K562 (cell line): ENCODE measurements at regions not wholly inside any gene's neighbourhood (a gene's known extent, or its start where the extent isn't known, plus 50 kb on each side); places are given as distances from the start of the nearest gene placed in this dataset.
"Not testable (repeated sequence)": the region's sequence is repeated elsewhere in the genome, so short reads cannot be mapped to it uniquely, and the experiment has no call there.

ENCODE experiments used
- ATAC-seq: fragments of 200-7000 bp; cut with Tn5 transposase; 3 replicates; pipeline ENCODE4 v1.9.1; 2020; ENCODE audit warnings: moderate library complexity
- BruUV-seq: library from RNA; stranded (reverse); fragments of 400-500 nt; replicated peaks from 2 replicates; lab custom pipeline; 2021; lab: Mats Ljungman, UMichigan
- CTCF ChIA-PET: fragments of 300-600 bp; formaldehyde crosslinking; extraction: SDS; loops from one replicate; lab custom pipeline; 2021; ENCODE audit warnings: low intra/inter-chr PET ratio; lab: Yijun Ruan, JAX
- POLR2A ChIA-PET: fragments of 300-600, 350-650 bp; sonication (Branson Sonifier 250); formaldehyde crosslinking; extraction: SDS; loops from one replicate; lab custom pipeline; 2021; ENCODE audit warnings: antibody characterized with exemption, inconsistent platforms; lab: Yijun Ruan, JAX
- DNase-seq, 4 experiments: peaks; one replicate each; pipeline versions ENCODE4 v3.0.0 to v3.0.0-alpha.2; 2011 to 2018; ENCODE audit warnings: low spot score in 3 of 4, mixed read lengths in 3 of 4; ENCODE audit errors: extremely low read depth in 1 of 4
- FAIRE-seq: peaks from 2 replicates; lab custom pipeline; 2011; peaks lifted over from hg19 to GRCh38; lab: Jason Lieb, UNC
- H2AFZ ChIP-seq: 2 replicates; pipeline ENCODE4 v1.6.0; 2011; ENCODE audit warnings: low read depth, low read length, control low read depth, inconsistent platforms
- H3K27ac ChIP-seq: fragments of 200-600 bp; 3 replicates; pipeline ENCODE4 v1.8.0; 2011; ENCODE audit warnings: low read depth, mild to moderate bottlenecking, control low read depth, inconsistent platforms, low read length, moderate library complexity, mixed read lengths; ENCODE audit errors: extremely low read depth
- H3K27me3 ChIP-seq, 2 experiments: fragments of 300-600 bp in 1 of 2; 2 replicates in 1 of 2; 3 replicates in 1 of 2; pipeline versions ENCODE4 v1.6.0 to v1.8.0; 2011; ENCODE audit warnings: inconsistent platforms in 2 of 2, low read length in 2 of 2, mild to moderate bottlenecking in 1 of 2, mixed read lengths in 1 of 2, moderate library complexity in 1 of 2; ENCODE audit not compliant: control insufficient read depth in 2 of 2, insufficient read depth in 2 of 2
- H3K36me3 ChIP-seq: fragments of 300-600 bp; 3 replicates; pipeline ENCODE4 v1.8.0; 2011; ENCODE audit warnings: mild to moderate bottlenecking, low read length, inconsistent platforms; ENCODE audit not compliant: control insufficient read depth, insufficient read depth
- H3K4me1 ChIP-seq, 2 experiments: fragments of 200-600 bp in 1 of 2; replicated peaks in 1 of 2; 2 replicates in 1 of 2; 3 replicates in 1 of 2; pipeline versions ENCODE4 v1.5.1 to v1.8.0; 2011; ENCODE audit warnings: inconsistent platforms in 2 of 2, low read length in 2 of 2, mild to moderate bottlenecking in 1 of 2, mixed read lengths in 1 of 2, moderate library complexity in 1 of 2; ENCODE audit not compliant: control insufficient read depth in 2 of 2, insufficient read depth in 2 of 2
- H3K4me2 ChIP-seq: 2 replicates; pipeline ENCODE4 v1.6.1; 2011; ENCODE audit warnings: low read length, control low read depth, inconsistent platforms, mixed read lengths; ENCODE audit not compliant: insufficient read depth
- H3K4me3 ChIP-seq: fragments of 200-600 bp; sonication (generic), shearing (Covaris generic); 2 replicates; pipeline ENCODE4 v1.5.1; 2016; ENCODE audit warnings: control low read depth, inconsistent platforms
- H3K79me2 ChIP-seq: fragments of 200-600 bp; 3 replicates; pipeline ENCODE4 v1.8.0; 2011; ENCODE audit warnings: low read length, inconsistent platforms; ENCODE audit not compliant: control insufficient read depth, insufficient read depth
- H3K9ac ChIP-seq, 2 experiments: 2 replicates each; pipeline versions ENCODE4 v1.6.0 to v1.6.1; 2011; ENCODE audit warnings: low read depth in 2 of 2, low read length in 2 of 2, control low read depth in 1 of 2, inconsistent platforms in 1 of 2, mild to moderate bottlenecking in 1 of 2, mixed read lengths in 1 of 2; ENCODE audit not compliant: insufficient read depth in 1 of 2
- H3K9me1 ChIP-seq: one replicate; pipeline ENCODE4 v1.6.0; 2011; ENCODE audit warnings: inconsistent platforms, mild to moderate bottlenecking, low read length, moderate library complexity; ENCODE audit not compliant: control insufficient read depth, insufficient read depth
- H3K9me3 ChIP-seq: replicated peaks from 2 replicates; pipeline ENCODE4 v1.5.1; 2011; ENCODE audit warnings: low read depth, low read length, inconsistent platforms; ENCODE audit not compliant: control insufficient read depth, insufficient read depth
- H4K20me1 ChIP-seq: replicated peaks from 2 replicates; pipeline ENCODE4 v1.6.1; 2011; ENCODE audit warnings: low read length, inconsistent platforms, mixed read lengths; ENCODE audit not compliant: control insufficient read depth, insufficient read depth
- DDX20 ChIP-seq: fragments of 450-650 bp; IDR thresholded peaks from 2 replicates; pipeline ENCODE4 v1.6.1; 2016; ENCODE audit warnings: missing genetic modification characterization, low read depth, mild to moderate bottlenecking, missing compliant biosample characterization, moderate library complexity
- DPF2 ChIP-seq: fragments of 450-650 bp; IDR thresholded peaks from 2 replicates; pipeline ENCODE4 v1.6.1; 2016
- E2F3 ChIP-seq: fragments of 250-450 bp; sonication (Bioruptor Pico); IDR thresholded peaks from 2 replicates; pipeline ENCODE4 v1.4.0; 2020; ENCODE audit warnings: mild to moderate bottlenecking
- SMARCA4 ChIP-seq: fragments of 450-650 bp; IDR thresholded peaks from 2 replicates; pipeline ENCODE4 v1.6.1; 2016
- WGBS: fragments of 100-300 bp; shearing (Covaris generic); methylation state at CpG from one replicate; pipeline ENCODE4 v1.1.6; 2016; ENCODE audit warnings: low coverage, mixed read lengths; ENCODE audit not compliant: insufficient coverage; ENCODE audit errors: missing lambda C conversion rate; 5-methylcytosine and 5-hydroxymethylcytosine counted together
- in situ Hi-C: fragments of 300-500 bp; cut with MboI; formaldehyde crosslinking; loops from 4 replicates; pipeline ENCODE4 v1.15.0; 2018; ENCODE audit warnings: inconsistent platforms, mixed read lengths
- intact Hi-C: fragments of 100-400 bp; cut with micrococcal nuclease; formaldehyde crosslinking; loops from 2 replicates; pipeline ENCODE4 v1.14.2; 2022
- TF ChIP-seq, protein P1 (sequence below), 2 experiments: fragments of 250-450 bp in 1 of 2; fragments of 450-650 bp in 1 of 2; sonication (Bioruptor Pico) in 1 of 2; IDR thresholded peaks; 2 replicates each; pipeline versions ENCODE4 v1.6.1 to v1.8.0; 2016 to 2021; ENCODE audit warnings: mild to moderate bottlenecking in 2 of 2, moderate library complexity in 2 of 2, missing compliant biosample characterization in 1 of 2, missing genetic modification characterization in 1 of 2

DNA sequence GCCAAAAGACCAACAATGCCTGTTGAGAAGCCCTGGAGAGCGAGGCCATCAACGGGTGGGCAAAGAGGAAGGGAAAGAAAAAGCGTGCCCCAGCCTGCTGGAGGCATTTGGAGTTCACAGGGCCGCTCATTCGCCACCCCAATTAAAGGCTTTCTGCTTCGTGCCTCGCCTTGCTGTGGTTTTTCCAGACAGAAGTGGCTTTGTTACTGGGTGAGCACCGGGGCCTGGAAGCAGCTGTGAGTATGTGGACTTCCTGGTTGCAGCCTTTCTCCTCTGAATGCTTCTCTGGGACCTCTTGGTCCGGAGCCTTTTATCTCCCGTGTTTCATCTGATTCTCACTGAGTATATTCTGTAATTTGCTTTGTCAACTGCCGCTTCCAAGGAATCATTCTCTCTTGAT lies 118.1 kb upstream of the EGR2 start:
- DNase-seq = no peak
- Histone ChIP-seq H3K9me1 (no peaks in the 10 kb centered on the region), H3K36me3 (no peaks in the 10 kb centered on the region), H3K9me3 (no peaks in the 10 kb centered on the region), H3K4me1 (no peaks in the 10 kb centered on the region), H3K9ac (no peak overlapping the region), H3K4me3 (no peak overlapping the region), H2AFZ (no peak overlapping the region), H3K4me2 (no peak overlapping the region), H3K27me3 (peaks cover 5 to 10% of the 10 kb centered on the region in 2 experiments; a peak in 3 of 5 replicates), H4K20me1 (no peaks in the 10 kb centered on the region), H3K27ac (no peak overlapping the region), H3K79me2 (no peaks in the 10 kb centered on the region)
- TF ChIP-seq, protein P1, sequence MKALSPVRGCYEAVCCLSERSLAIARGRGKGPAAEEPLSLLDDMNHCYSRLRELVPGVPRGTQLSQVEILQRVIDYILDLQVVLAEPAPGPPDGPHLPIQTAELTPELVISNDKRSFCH (CRISPR knock-in tag; IDR thresholded peaks at IDR 0.05) = no peak
- TF ChIP-seq, protein P1 (tag; IDR thresholded peaks at IDR 0.05) = no peak
- no peak for TF ChIP-seq DDX20 (tag)
- no peak for TF ChIP-seq SMARCA4
- TF ChIP-seq DPF2 = no peak
- no peak for TF ChIP-seq E2F3 (CRISPR knock-in tag)
- no TSS peak for BruUV-seq
- CTCF ChIA-PET = no interaction called here
- intact Hi-C loops (no loop called here), in situ Hi-C loops (no loop called here)
- POLR2A ChIA-PET = interaction anchor here (0.6 kb wide), 1 partner anchor 23 kb away, joined by 3 read pairs; no protein-coding TSS in a partner anchor
- FAIRE-seq = no peak
- WGBS = under 1% methylated on average over 11 of the region's 11 CpGs
- ATAC-seq = no peak

DNA sequence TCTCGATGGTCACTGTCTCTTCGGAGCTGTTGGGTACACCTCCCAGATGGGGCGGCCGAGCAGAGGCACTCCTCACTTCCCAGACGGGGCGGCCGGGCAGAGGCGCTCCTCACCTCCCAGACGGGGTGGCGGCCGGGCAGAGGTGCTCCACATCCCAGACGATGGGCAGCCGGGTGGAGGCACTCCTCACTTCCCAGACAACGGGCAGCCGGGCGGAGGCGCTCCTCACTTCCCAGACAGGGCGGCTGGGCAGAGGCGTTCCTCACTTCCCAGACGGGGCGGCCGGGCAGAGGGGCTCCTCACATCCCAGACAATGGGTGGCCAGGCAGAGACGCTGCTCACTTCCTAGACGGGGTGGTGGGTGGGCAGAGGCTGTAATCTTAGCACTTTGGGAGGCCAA lies 112.6 kb upstream of the EGR2 start:
- H4K20me1 ChIP-seq, H3K4me3 ChIP-seq, ATAC-seq, H3K9me1 ChIP-seq, H3K9ac ChIP-seq, H3K27ac ChIP-seq, H2AFZ ChIP-seq, BruUV-seq, POLR2A ChIA-PET, CTCF ChIA-PET, H3K4me1 ChIP-seq, DNase-seq, H3K4me2 ChIP-seq, H3K36me3 ChIP-seq, FAIRE-seq, intact Hi-C loops, in situ Hi-C loops, H3K79me2 ChIP-seq, H3K27me3 ChIP-seq, H3K9me3 ChIP-seq: not testable (repeated sequence)
- WGBS = 1% methylated on average over 17 of the region's 24 CpGs
